Mesenchymal stem cell (in vitro differentiated cells and primary cell): ENCODE measurements at regions not wholly inside any gene's neighbourhood (a gene's known extent, or its start where the extent isn't known, plus 50 kb on each side); places are given as distances from the start of the nearest gene placed in this dataset.

Experiments used
- DNase-seq: peaks from one replicate; pipeline ENCODE4 v3.0.0-alpha.2; 2013
- H2AFZ ChIP-seq: one replicate; pipeline ENCODE4 v1.6.1; 2013; ENCODE audit warnings: low read depth, mild to moderate bottlenecking, control low read depth, inconsistent platforms, low read length, moderate library complexity
- H2AK5ac ChIP-seq: 2 replicates; pipeline ENCODE4 v1.6.1; 2013; ENCODE audit warnings: low read length, moderate library complexity, mild to moderate bottlenecking, inconsistent platforms; ENCODE audit not compliant: severe bottlenecking
- H2BK120ac ChIP-seq: one replicate; pipeline ENCODE4 v1.6.1; 2013; ENCODE audit warnings: low read depth, mild to moderate bottlenecking, inconsistent platforms, low read length, moderate library complexity
- H2BK12ac ChIP-seq, 2 experiments: one replicate each; pipeline ENCODE4 v1.6.1; 2013; ENCODE audit warnings: inconsistent platforms in 2 of 2, low read length in 2 of 2, mild to moderate bottlenecking in 2 of 2, moderate library complexity in 2 of 2, control low read depth in 1 of 2
- H2BK15ac ChIP-seq: one replicate; pipeline ENCODE4 v1.6.1; 2013; ENCODE audit warnings: mild to moderate bottlenecking, low read depth, inconsistent platforms; ENCODE audit not compliant: poor library complexity, severe bottlenecking
- H2BK5ac ChIP-seq: 2 replicates; pipeline ENCODE4 v1.6.1; 2013; ENCODE audit warnings: low read depth, mild to moderate bottlenecking, low read length, control low read depth, inconsistent platforms; ENCODE audit not compliant: poor library complexity, severe bottlenecking
- H3K14ac ChIP-seq, 2 experiments: one replicate each; pipeline ENCODE4 v1.6.1; 2013; ENCODE audit warnings: inconsistent platforms in 2 of 2, low read length in 2 of 2, control low read depth in 1 of 2, mild to moderate bottlenecking in 1 of 2, moderate library complexity in 1 of 2
- H3K18ac ChIP-seq, 2 experiments: one replicate each; pipeline ENCODE4 v1.6.1; 2013; ENCODE audit warnings: inconsistent platforms in 2 of 2, low read length in 2 of 2, control low read depth in 1 of 2, low read depth in 1 of 2, mild to moderate bottlenecking in 1 of 2
- H3K23ac ChIP-seq, 2 experiments: one replicate each; pipeline ENCODE4 v1.6.1; 2013; ENCODE audit warnings: inconsistent platforms in 2 of 2, low read length in 2 of 2, mild to moderate bottlenecking in 2 of 2, moderate library complexity in 2 of 2, control low read depth in 1 of 2
- H3K27ac ChIP-seq: 2 replicates; pipeline ENCODE4 v1.5.1; 2013; ENCODE audit warnings: mild to moderate bottlenecking, moderate library complexity, low read length, control low read depth, inconsistent platforms; ENCODE audit not compliant: poor library complexity, severe bottlenecking
- H3K27me3 ChIP-seq, 2 experiments: 2 replicates each; pipeline versions ENCODE4 v1.6.1 to v1.7.0; 2013; ENCODE audit warnings: low read length in 2 of 2, mild to moderate bottlenecking in 2 of 2, moderate library complexity in 2 of 2, control low read depth in 1 of 2, inconsistent platforms in 1 of 2; ENCODE audit not compliant: control insufficient read depth in 1 of 2, insufficient read depth in 1 of 2
- H3K36me3 ChIP-seq, 2 experiments: 2 replicates each; pipeline versions ENCODE4 v1.6.1 to v1.7.0; 2013; ENCODE audit warnings: low read length in 2 of 2, control low read depth in 1 of 2, inconsistent platforms in 1 of 2, low read depth in 1 of 2, mild to moderate bottlenecking in 1 of 2; ENCODE audit not compliant: insufficient read depth in 2 of 2, control insufficient read depth in 1 of 2
- H3K4ac ChIP-seq, 2 experiments: one replicate each; pipeline ENCODE4 v1.6.1; 2013; ENCODE audit warnings: inconsistent platforms in 2 of 2, low read length in 2 of 2, mild to moderate bottlenecking in 2 of 2, moderate library complexity in 2 of 2, control low read depth in 1 of 2, low read depth in 1 of 2
- H3K4me1 ChIP-seq: 2 replicates; pipeline ENCODE4 v1.6.1; 2013; ENCODE audit warnings: low read depth, low read length, control low read depth; ENCODE audit not compliant: control insufficient read depth, insufficient read depth
- H3K4me2 ChIP-seq: 2 replicates; pipeline ENCODE4 v1.6.1; 2013; ENCODE audit warnings: low read length, mild to moderate bottlenecking, inconsistent platforms; ENCODE audit not compliant: poor library complexity, severe bottlenecking
- H3K4me3 ChIP-seq, 2 experiments: 2 replicates each; pipeline versions ENCODE4 v1.5.1 to v1.7.0; 2013; ENCODE audit warnings: low read length in 2 of 2, mild to moderate bottlenecking in 2 of 2, control low read depth in 1 of 2, low read depth in 1 of 2; ENCODE audit not compliant: insufficient read depth in 1 of 2
- H3K79me1 ChIP-seq: replicated peaks from 2 replicates; pipeline ENCODE4 v1.6.1; 2013; ENCODE audit warnings: mild to moderate bottlenecking, control low read depth, low read length, inconsistent platforms; ENCODE audit not compliant: poor library complexity, severe bottlenecking
- H3K9ac ChIP-seq: 2 replicates; pipeline ENCODE4 v1.7.0; 2013; ENCODE audit warnings: mild to moderate bottlenecking, low read length, moderate library complexity
- H3K9me3 ChIP-seq: 2 replicates; pipeline ENCODE4 v1.7.0; 2013; ENCODE audit warnings: mild to moderate bottlenecking, low read length; ENCODE audit not compliant: control insufficient read depth
- H4K8ac ChIP-seq: one replicate; pipeline ENCODE4 v1.6.1; 2013; ENCODE audit warnings: inconsistent platforms, mild to moderate bottlenecking, low read length, moderate library complexity
- H4K91ac ChIP-seq: one replicate; pipeline ENCODE4 v1.6.1; 2013; ENCODE audit warnings: mild to moderate bottlenecking, low read length, inconsistent platforms
- WGBS: methylation state at CpG from one replicate; pipeline ENCODE4 v1.1.7; 2013; ENCODE audit warnings: mixed read lengths; 5-methylcytosine and 5-hydroxymethylcytosine counted together

- Histone ChIP-seq H3K36me3 (no peaks in the 10 kb centered on the region), H3K79me1 (no peaks in the 10 kb centered on the region), H3K4me1 (no peaks in the 10 kb centered on the region), H4K8ac (no peak overlapping the region), H3K9me3 (no peaks in the 10 kb centered on the region), H3K14ac (no peak overlapping the region), H3K4me2 (no peak overlapping the region), H3K4me3 (no peak overlapping the region), H2AFZ (no peak overlapping the region), H3K27me3 (no peaks in the 10 kb centered on the region), H3K18ac (no peak overlapping the region), H4K91ac (no peak overlapping the region), H2BK12ac (no peak overlapping the region), H3K4ac (no peak overlapping the region), H3K27ac (no peak overlapping the region), H3K23ac (no peak overlapping the region), H3K9ac (no peak overlapping the region), H2BK15ac (no peak overlapping the region), H2BK5ac (no peak overlapping the region), H2BK120ac (no peak overlapping the region), H2AK5ac (no peak overlapping the region)
- 67% methylated on average over 4 of the region's 4 CpGs for WGBS
- DNase-seq: no peak
Observed at GRCh38 chr21:21929789-21930188, 931.6 kb downstream of the NCAM2 start.

GRCh38 chr21:21952566-21952965 lies 954.4 kb downstream of the NCAM2 start:
- Histone ChIP-seq H3K18ac (no peak overlapping the region), H3K4me2 (no peak overlapping the region), H3K4ac (no peak overlapping the region), H3K4me3 (no peak overlapping the region), H2AK5ac (no peak overlapping the region), H3K23ac (no peak overlapping the region), H3K79me1 (no peaks in the 10 kb centered on the region), H2AFZ (no peak overlapping the region), H4K8ac (no peak overlapping the region), H2BK15ac (no peak overlapping the region), H4K91ac (no peak overlapping the region), H3K9me3 (peaks cover 5% of the 10 kb centered on the region), H3K27me3 (no peaks in the 10 kb centered on the region), H3K27ac (no peak overlapping the region), H2BK12ac (no peak overlapping the region), H3K36me3 (no peaks in the 10 kb centered on the region), H3K4me1 (no peaks in the 10 kb centered on the region), H3K9ac (no peak overlapping the region), H2BK5ac (no peak overlapping the region), H2BK120ac (no peak overlapping the region), H3K14ac (no peak overlapping the region)
- WGBS: 89% methylated on average over 3 of the region's 3 CpGs
- no peak for DNase-seq

GRCh38 chr21:21955204-21955603 lies 957.0 kb downstream of the NCAM2 start:
- Histone ChIP-seq H3K27me3 (no peaks in the 10 kb centered on the region), H3K9me3 (peaks cover 5% of the 10 kb centered on the region), H2BK5ac (no peak overlapping the region), H2BK120ac (no peak overlapping the region), H2BK12ac (no peak overlapping the region), H2BK15ac (no peak overlapping the region), H3K9ac (no peak overlapping the region), H3K4me1 (no peaks in the 10 kb centered on the region), H2AK5ac (no peak overlapping the region), H3K4ac (no peak overlapping the region), H4K8ac (no peak overlapping the region), H3K23ac (no peak overlapping the region), H3K79me1 (no peaks in the 10 kb centered on the region), H4K91ac (no peak overlapping the region), H3K27ac (no peak overlapping the region), H2AFZ (no peak overlapping the region), H3K14ac (no peak overlapping the region), H3K4me3 (no peak overlapping the region), H3K18ac (no peak overlapping the region), H3K4me2 (no peak overlapping the region), H3K36me3 (no peaks in the 10 kb centered on the region)
- WGBS: 22% methylated on average over 1 of the region's 3 CpGs
- DNase-seq: no peak

- Histone ChIP-seq H3K4me1 (no peaks in the 10 kb centered on the region), H3K18ac (no peak overlapping the region), H3K9me3 (peaks cover 7% of the 10 kb centered on the region), H2BK12ac (no peak overlapping the region), H3K4ac (no peak overlapping the region), H2AFZ (no peak overlapping the region), H3K4me2 (no peak overlapping the region), H2AK5ac (no peak overlapping the region), H3K9ac (no peak overlapping the region), H2BK120ac (no peak overlapping the region), H2BK5ac (no peak overlapping the region), H3K23ac (no peak overlapping the region), H3K14ac (no peak overlapping the region), H3K27me3 (no peaks in the 10 kb centered on the region), H3K79me1 (no peaks in the 10 kb centered on the region), H3K27ac (no peak overlapping the region), H3K36me3 (no peaks in the 10 kb centered on the region), H4K8ac (no peak overlapping the region), H3K4me3 (no peak overlapping the region), H4K91ac (no peak overlapping the region), H2BK15ac (no peak overlapping the region)
- no peak for DNase-seq
- no CpG with 5 or more reads among the region's 1 CpG for WGBS
Observed at GRCh38 chr21:21957490-21957889, 959.3 kb downstream of the NCAM2 start.
